Choroid plexus epithelial cell (primary cell): ENCODE measurements at regions not wholly inside any gene's neighbourhood (a gene's known extent, or its start where the extent isn't known, plus 50 kb on each side); places are given as distances from the start of the nearest gene placed in this dataset.

Experiments used
- DNase-seq: peaks from one replicate; pipeline ENCODE4 v3.0.0-alpha.2; 2010; ENCODE audit warnings: low read depth
- H3K4me3 ChIP-seq: 2 replicates; pipeline ENCODE4 v1.5.1; 2011; ENCODE audit warnings: low read depth, mild to moderate bottlenecking, control low read depth, low read length, moderate library complexity
- TF ChIP-seq, protein P1 (sequence below): conservative IDR thresholded peaks from 2 replicates; pipeline ENCODE4 v1.5.1; 2011; ENCODE audit warnings: low read depth, mild to moderate bottlenecking, control low read depth, inconsistent platforms, low read length, moderate library complexity

DNA sequence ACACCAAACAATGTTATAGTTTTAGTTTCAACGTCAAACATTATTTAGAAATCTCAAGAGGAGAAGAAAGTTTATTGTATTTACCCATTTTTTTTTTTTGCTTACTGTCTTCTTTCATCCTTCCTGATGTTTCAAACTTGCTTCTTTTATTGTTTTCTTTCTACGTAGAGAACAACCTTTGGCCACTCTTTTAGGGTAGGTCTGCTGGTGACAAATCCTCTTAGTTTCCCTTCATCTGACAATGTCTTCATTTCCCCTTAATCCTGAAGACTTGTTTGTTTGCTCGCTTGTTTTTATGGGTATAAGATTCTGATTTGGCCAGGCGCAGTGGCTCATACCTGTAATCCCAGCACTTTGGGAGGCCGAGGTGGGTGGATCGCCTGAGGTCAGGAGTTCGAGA lies 89.1 kb downstream of the RHOU start:
- H3K4me3 ChIP-seq: no peak overlapping the region
- DNase-seq: no peak
- TF ChIP-seq, protein P1, sequence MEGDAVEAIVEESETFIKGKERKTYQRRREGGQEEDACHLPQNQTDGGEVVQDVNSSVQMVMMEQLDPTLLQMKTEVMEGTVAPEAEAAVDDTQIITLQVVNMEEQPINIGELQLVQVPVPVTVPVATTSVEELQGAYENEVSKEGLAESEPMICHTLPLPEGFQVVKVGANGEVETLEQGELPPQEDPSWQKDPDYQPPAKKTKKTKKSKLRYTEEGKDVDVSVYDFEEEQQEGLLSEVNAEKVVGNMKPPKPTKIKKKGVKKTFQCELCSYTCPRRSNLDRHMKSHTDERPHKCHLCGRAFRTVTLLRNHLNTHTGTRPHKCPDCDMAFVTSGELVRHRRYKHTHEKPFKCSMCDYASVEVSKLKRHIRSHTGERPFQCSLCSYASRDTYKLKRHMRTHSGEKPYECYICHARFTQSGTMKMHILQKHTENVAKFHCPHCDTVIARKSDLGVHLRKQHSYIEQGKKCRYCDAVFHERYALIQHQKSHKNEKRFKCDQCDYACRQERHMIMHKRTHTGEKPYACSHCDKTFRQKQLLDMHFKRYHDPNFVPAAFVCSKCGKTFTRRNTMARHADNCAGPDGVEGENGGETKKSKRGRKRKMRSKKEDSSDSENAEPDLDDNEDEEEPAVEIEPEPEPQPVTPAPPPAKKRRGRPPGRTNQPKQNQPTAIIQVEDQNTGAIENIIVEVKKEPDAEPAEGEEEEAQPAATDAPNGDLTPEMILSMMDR: no peak

DNA sequence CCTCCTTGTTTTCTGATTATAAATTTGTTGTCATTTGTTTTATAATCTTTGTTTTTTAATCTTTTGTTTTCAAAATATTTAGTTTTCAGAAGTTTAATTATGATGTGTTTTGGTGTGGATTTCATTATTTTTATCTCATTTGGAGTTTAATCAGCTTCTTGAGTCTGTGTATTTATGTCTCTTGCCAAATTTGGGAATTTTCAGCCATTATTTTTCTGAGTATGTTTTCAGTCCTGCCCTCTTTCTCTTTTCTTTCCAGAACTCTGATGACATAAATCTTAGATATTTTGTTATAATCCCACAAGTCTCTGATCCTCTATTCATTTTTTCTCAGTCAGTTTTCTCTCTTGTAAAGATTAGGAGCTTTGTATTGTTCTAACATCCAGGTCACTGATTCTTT lies 89.8 kb downstream of the RHOU start:
- H3K4me3 ChIP-seq: no peak overlapping the region
- no peak for DNase-seq
- TF ChIP-seq, protein P1: no peak

DNA sequence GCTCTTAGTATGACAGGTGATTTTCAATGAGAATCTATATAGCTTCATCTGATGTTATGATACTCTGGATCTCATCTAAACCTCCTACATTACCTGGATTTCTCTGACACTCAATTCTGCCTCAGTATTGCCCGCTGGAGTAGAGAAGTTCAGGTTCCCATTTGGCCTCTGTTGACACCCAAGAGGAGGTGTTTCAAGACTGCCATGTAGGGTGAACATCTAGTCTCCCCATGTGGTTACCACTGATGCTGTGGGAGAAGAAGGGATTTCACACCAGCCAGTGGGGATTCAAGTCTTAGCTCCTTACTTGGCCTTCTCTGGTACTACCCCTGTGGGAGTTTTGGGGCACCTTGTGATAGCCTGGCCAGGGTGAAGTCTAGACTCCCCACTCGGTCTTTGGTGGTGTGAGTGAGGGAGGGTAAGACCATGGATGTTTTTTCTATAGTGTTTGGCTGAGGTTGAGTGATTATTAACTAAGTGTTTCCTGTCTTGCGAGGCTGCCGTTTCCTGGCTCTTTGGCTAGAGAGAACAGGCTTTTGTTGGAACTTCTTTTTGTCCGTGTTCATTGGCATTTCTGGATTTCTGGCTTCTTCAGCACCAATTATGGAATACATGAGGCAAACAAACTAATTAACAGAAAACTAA lies 90.7 kb downstream of the RHOU start:
- DNase-seq: no peak
- H3K4me3 ChIP-seq: no peak overlapping the region
- TF ChIP-seq, protein P1: no peak

DNA sequence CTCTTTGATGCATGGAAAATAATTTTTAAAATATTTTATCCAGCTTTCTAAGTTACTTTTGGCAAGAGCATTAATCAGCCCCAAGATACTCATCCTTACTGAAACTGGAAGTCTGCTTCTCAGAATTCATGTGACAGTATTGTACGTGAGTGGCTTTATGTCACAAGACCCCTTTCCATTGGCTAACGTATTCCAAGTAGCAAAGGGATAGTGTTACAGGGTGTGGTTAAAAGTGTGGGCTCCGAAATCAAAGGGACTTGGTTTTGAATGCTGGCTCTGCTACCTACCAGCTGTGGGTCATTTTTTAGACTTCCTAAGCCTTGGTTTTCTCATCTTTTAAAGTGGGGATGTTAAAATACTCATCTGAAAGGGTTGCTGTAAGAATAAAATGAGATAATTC lies 91.7 kb downstream of the RHOU start:
- TF ChIP-seq, protein P1: no peak
- DNase-seq: peak; percentile 29
- H3K4me3 ChIP-seq: no peak overlapping the region

DNA sequence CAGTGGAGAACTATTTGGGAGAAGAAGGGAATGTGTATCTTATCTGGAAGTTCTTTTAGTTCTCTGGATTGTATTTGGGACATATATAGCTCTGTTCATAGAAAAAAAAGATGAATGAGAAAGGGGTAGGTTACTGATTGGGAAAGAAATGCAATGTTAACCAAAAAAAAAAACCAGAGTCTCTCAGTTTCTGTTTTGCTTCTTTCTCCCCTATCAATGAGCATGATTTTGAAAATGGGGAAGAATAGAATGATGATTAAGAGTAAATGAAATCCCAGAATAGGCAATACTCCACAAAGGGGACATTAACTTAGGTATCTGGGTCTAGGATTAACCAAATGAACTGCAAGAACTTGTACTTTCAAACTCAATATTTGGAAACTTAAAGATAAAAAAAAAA lies 92.9 kb downstream of the RHOU start:
- no peak overlapping the region for H3K4me3 ChIP-seq
- DNase-seq: no peak
- TF ChIP-seq, protein P1: no peak

DNA sequence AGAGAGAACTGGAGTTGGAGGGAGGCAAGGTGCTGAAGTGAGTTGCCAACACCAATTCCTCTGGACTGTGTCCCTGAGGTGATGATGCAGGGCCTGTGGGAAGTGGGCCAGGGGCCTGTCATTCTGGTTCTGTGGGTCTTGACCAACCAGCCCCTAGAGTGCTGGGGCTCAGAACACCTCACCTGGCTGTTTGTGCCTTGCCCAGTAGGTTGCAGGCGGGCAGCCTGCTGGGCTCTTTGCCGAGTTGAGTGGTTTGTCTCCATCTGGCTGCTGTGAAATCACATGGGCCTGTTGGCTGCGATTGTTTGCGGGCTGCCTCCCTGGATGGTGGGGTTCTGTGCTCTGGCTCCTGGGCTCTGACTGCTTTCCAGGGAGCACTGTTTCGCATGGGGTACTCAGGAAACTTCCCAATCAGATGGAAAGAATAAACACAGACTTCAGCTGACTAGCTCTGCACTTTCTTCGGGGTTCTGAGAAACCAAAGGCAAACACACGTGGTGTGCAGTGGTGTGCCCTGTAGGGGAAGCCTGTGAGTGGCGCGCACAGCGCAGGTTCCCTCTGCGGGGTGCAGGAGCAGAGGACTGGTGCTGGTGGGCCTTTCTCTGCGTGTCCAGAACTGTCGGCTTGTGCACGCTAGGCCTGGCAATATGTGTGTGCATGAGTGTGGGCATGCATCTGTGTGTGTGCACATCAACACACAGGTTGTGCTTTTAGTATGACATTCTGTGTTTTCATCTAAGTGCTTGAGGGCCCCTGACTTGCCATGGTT lies 95.1 kb downstream of the RHOU start:
- no peak for DNase-seq
- H3K4me3 ChIP-seq: no peak overlapping the region
- TF ChIP-seq, protein P1: no peak

DNA sequence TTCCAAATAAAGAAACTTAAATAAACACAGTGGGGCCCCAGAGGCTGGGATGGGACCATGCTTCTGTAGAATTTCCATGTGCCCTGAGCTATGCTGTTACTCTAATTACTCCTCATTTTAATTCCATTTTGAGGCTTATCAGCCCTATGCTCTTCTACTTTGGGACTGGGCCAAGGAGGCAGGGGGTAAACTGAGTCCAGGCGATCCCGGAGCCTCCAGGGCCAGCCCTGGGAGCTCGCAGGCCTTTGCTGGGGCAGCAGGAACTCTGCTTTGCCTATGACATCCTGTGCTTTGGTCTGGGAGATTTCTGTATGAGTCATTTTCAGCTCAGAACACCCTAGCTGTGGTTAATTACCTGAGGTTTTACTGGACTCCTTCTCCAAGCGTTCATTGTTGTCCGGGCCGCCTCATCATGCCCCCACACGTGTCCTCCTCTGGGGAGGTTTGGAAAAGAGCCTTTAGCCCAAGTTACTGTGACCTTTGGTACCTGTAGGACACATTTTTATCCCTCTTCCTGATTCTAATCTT lies 95.7 kb downstream of the RHOU start:
- H3K4me3 ChIP-seq: no peak overlapping the region
- peak; percentile 78 for DNase-seq
- TF ChIP-seq, protein P1: no peak
